Skin epidermis (tissue), 12 donors: ENCODE measurements at regions not wholly inside any gene's neighbourhood (a gene's known extent, or its start where the extent isn't known, plus 50 kb on each side); places are given as distances from the start of the nearest gene placed in this dataset.

Source experiments
- H3K27ac ChIP-seq, 21 experiments: fragments of 200-600 bp; sonication (generic) in 11 of 21; one replicate each; pipeline ENCODE4 v1.5.0; 2020; ENCODE audit warnings: mild to moderate bottlenecking in 3 of 21, inconsistent platforms in 2 of 21, moderate library complexity in 2 of 21
- H3K4me3 ChIP-seq, 7 experiments: fragments of 200-600 bp; sonication (generic) in 2 of 7; one replicate each; pipeline ENCODE4 v1.5.0; 2020; ENCODE audit warnings: inconsistent platforms in 2 of 7, mild to moderate bottlenecking in 2 of 7, moderate library complexity in 1 of 7

DNA sequence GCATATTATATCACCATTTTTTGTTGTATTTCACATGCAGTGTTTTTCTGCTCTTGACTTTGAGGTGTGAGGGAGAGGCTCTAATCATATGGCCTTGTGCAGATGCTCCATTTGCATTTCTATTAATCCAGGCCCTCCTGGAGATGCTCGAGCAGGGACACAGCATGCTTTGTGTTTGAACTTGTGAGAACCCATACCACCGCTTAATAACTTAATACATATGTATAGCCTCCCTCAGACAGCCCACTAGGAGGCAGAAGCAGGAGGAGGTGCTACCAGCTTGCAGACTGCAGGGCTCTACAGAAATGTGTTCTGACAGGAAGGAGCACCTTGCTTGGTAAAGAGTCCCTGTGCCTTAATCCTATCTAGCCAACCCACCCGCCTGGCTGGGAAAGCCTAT is 155.2 kb downstream of the BARHL2 start:
- H3K4me3 ChIP-seq, result no peak overlapping the region
- H3K27ac ChIP-seq, result no peak overlapping the region

DNA sequence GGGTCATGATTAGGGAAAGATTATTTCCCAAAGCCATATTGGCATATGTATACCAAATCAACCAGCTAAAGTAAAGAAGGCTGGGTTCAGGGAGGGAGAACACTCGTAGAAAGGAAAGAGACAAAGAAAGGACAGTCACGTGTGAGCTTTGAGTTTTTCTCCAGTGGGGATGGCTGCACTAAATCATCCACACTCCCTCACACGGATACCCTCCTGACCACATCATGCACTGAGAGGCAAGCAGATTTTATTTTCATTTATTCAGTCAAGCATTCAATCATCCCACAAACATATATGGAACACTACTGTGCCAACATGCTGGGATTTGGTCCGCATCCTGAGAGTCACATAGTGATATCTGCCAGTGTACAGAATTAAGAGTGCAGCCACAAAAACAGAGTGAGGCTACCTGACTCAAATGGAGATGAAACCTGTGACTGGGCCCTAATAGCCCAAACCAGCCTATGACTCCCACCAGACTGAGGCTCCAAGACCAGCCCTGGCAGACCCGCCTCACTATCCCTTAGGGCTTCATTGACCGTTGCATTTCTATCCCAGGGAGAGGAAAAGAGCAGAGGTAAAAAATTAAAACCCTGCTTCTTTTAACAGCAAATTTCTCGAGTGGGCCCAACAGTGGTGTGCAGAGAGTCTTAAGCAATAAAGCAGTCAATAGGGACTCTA is 155.9 kb downstream of the BARHL2 start:
- Histone ChIP-seq H3K4me3 (no peak overlapping the region), H3K27ac (no peak overlapping the region)

DNA sequence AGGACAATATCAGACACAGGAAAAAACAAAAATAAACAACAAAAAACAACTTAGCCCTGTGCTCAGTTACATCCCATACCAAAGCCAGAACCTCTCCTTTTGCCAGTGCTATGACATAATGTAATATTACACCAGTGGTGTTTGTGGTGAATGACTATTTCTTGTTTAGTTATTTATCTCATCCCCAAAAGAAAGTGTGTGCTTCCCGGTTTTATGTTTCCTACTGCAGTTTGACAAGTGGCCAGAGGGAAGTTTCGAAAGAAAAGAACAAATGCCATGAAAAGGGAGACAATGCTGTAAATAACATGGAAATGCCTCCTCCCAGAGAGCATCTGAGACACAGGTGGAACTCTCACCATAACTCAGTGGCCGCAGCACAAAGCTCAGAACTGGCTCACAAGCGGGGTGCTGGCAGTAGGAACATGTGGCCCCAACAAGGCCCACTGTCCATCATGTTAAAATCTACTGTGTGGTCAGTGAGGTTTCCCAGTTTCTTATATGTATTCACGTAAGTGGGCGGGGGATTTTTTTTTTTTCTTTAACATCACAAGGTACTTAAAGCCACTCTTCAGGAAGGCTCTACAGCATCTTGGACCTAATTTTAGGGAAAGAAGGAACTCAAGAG is 158.2 kb downstream of the BARHL2 start:
- Histone ChIP-seq H3K27ac (no peak overlapping the region), H3K4me3 (no peak overlapping the region)

DNA sequence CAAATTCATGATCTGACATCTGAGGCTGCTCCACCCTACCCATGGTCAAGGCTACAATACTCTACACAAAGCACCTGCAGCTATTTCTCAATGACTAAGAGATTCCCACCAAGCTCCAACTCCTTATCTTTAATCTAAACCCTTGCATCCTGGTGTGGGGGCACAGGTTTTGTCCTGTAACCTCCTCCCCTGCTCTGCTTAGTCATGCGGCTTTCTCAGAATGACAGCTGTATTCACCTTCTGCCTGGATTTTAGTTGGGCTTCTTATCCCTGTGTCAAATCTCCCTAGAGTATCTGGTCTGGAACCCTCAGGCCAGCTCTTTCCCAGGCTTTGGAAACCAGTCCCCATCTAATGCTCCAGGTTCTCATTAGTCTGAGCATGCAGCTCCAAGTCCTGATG is 159.0 kb downstream of the BARHL2 start:
- H3K4me3 ChIP-seq, result no peak overlapping the region
- no peak overlapping the region for H3K27ac ChIP-seq

DNA sequence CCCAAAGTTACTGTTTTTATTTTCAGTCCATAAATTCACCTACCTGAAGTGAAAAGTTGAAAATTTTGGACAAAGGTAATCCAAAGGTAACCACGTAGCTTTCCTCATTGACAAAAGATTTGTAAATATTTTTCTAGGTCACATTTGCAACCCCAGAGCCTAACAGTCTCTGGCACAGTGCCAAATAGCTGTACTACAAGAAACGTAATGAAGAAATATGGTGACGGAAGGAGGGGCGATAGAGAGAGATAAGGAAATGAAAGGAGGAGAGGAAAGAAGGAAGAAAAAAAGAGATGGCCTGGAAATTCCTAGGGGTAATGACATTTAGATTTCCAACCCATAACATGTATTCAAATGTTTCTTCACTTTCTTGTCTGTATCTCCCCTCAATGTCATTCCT is 159.4 kb downstream of the BARHL2 start:
- Histone ChIP-seq H3K4me3 (no peak overlapping the region), H3K27ac (no peak overlapping the region)

DNA sequence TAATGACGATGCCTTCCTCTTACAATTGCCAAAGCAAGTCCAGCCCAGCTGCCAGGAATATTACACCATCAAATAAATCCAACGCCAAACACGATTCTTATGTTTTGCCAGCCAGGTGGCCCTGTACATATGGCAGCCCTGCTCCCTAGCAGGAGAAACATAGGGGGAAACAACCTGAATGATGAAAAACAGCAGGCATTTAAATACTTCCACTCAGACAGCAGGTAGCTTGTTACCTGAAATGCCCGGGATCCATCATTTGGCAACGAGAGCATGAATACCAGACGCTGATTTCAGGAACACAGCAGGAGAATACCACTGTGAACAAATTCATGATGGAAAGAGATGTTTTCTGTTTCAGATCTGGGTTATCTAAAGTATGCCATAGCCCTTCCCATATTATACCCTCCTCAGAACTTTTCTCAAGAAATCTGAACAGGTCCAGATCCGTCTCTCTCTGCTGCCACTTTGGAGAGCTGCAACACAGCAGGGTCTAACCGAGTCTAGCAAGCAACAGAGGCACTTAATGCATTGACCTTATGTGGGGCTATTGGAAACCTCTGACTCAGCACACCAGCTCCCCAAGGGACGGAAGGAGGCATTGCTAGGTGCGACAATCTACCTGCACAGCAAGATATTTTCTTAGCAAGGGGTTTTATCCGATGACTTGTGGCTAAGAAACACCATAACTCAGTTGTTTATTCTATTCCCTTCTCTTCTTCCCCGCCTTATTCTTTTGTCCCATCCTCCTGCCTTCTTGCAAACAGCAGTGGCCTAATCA is 166.3 kb downstream of the BARHL2 start:
- H3K27ac ChIP-seq, result no peak overlapping the region
- H3K4me3 ChIP-seq, result no peak overlapping the region

DNA sequence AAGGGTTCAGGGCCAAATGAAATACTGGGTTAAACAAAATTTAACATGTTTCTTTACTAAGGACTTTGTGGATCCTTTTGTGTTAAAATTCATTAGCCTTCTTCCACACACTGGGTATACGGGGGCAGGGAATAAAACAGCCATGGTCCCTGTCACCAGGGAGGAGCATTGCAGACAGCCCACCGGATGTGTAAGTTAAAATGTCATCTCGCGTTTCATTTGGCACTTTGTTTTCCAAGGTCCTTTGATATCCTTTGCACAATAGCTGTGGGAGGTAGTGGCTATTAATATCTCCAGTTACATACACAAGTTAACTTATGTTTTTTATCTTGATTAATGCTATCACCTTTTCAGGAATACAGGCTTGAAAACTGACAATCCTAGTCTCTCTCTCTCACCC is 172.7 kb downstream of the BARHL2 start:
- Histone ChIP-seq H3K27ac (no peak overlapping the region), H3K4me3 (no peak overlapping the region)

DNA sequence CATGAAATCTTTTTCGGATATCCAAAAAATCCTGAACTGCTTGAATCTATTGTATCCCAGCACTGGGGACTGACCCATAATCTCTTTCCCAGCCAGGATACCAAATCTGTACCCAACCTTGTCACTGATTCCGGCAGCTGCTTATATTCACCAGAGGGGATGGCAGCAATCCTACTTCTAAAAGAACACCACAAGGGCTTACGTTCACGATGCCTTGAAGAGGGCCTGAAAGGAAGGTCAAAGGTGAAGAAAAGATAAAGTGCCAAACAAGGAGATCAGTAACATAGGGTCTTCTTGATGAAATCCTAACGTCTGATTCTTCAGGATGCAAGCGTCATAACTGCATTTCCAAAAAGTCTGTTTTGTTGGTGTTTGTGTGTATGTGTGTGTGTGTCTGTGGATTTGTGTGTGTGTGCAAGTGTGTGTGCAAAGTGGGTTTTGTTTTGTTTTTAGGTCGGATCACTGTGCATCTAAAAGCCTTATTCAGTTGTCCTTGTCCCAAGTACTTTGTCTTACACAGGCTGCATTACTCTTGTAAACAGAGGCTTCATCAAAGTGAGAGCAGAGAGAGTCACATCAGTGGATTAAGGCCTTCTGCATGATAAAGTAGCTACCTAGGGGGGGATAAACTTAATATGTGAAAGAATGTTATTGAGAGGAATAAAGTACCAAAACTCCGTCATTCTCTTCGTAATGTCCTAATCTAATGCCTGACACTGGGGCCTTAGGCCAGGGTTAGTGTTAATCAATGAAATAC is 179.3 kb downstream of the BARHL2 start:
- Histone ChIP-seq H3K27ac (no peak overlapping the region), H3K4me3 (no peak overlapping the region)

DNA sequence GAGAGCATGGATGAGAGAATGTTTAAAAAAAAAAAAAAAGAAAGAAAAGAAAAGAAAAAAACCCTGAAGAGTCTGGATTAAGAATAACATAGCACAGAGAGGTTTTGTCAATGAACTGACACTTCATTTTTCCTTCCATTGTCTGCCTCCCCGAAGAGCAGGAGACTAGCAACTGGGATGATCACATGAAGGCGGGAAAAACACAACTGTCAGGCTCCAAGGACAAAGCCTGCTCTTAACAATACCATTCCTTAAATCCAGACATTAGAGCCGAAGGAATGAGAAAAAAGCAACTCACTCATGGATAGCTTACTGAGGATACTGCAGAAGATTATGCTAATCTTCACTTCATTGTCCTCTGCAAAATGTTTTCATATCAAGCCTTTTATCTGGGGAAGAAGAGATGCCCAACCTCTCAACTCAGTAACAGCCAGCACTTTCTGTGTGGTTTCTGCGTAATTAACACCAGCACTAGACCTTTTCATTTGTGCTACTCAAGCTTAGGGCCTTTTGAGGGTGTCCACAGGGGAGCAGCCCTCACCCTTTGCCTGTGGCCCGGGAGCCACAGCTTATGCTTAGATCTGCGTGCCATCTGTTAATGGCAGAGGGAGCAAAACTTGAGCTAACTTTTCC is 182.3 kb downstream of the BARHL2 start:
- H3K4me3 ChIP-seq, result no peak overlapping the region
- no peak overlapping the region for H3K27ac ChIP-seq

DNA sequence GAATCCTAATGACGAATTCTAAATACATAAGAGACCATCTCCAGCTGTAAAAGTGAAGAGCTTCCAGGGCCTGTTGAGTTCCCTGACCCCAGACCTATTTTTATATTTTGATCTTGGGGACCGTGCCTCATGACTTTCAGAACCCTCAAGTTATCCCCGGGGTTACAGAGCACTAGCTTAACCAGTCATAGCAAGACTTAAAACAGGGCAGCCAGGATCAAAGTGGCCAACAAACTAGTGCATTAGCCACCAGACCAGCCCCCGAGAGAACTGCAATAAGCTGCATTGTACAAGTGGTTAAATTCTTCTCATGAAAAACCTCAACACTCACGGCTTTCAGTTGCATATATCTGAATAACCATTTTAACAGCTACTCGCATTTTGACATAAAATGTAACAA is 183.0 kb downstream of the BARHL2 start:
- Histone ChIP-seq H3K4me3 (no peak overlapping the region), H3K27ac (no peak overlapping the region)

DNA sequence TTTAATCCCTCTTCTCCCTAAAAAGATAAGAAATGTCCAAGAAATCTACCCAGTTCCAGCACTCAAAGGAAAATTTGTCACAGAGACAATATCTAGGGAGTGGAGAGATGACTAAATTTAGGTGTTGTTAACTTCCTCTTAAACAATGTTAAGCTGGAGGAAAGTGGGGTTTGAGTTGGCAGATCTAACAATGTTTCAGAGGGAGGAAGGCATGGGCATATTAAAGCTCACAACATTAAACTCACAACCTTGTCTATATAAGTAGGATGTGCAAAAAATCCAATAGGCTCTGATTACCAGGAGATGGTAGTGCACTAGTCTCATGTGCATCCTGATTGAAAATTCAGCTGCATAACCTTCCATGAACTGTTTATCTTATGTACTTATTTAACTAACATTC is 190.1 kb downstream of the BARHL2 start:
- Histone ChIP-seq H3K27ac (no peak overlapping the region), H3K4me3 (no peak overlapping the region)

DNA sequence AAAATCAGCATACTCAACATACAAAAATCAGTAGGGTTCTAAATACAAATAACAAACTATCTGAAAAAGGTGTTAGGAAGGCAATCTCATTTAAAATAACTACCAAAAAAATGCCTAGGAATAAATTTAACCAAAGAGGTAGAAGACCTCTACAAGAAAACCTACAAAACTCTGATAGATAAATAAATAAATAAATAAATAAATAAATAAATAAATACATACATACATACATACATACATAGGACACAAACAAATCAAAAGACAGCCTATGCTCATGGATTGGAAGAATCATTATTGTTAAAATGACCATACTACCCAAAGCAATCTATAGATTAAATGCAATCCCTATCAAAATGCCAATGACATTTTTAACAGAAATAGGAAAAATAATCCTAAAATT is 194.7 kb downstream of the BARHL2 start:
- no peak overlapping the region for H3K27ac ChIP-seq
- H3K4me3 ChIP-seq, result no peak overlapping the region

DNA sequence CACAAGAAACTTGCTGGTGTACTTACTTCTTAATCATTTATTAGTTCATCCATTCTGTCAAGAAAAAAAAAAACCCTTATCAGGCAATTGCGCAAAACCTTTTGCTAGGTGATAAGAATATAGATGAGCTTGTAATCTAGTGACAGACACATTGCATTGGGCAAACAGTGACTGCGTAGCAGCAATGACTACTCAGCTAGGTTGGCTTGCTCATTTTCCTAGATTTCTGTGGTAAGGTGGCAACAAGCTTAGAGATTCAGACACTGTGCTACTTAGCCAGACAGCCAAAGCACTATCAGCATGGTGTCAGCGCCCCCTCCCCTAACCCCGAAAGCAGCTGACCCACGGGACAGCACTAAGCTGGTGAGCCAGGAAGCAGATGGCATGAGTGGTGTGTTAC is 203.1 kb downstream of the BARHL2 start:
- no peak overlapping the region for H3K27ac ChIP-seq
- no peak overlapping the region for H3K4me3 ChIP-seq

DNA sequence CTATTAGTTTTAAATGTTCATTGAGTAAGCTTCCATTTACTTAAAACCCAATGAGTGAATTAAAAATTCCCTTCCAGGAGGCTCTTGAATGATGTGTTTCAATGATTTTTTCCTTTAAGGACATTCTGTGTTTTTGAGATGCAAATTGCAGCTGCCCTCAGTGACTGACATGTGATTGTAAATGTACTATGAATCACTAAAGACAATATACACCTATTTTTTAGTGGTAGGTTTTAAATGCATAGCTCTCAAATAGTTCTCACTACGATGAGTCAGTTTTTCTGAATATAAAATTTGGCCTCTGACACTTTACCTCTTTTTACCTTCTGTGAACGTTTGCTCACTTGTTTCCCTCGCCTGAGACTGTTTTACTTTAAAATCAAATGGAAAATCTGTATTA is 204.7 kb downstream of the BARHL2 start:
- Histone ChIP-seq H3K4me3 (no peak overlapping the region), H3K27ac (no peak overlapping the region)

DNA sequence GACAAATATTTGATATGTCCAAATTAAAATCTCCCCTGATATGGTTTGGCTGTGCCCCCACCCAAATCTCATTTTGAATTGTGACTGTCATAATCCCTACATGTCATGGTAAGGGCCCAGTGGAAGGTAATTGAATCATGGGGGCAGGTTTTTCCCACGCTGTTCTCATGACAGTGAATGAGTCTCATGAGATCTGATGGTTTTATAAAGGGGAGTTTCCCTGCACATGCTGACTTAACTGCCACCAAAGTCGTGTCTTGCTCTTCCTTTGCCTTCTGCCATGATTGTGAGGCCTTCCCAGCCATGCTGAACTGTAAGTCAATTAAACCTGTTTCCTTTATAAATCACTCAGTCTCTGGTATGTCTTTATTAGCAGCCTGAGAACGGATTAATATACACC is 207.0 kb downstream of the BARHL2 start:
- H3K4me3 ChIP-seq, result no peak overlapping the region
- no peak overlapping the region for H3K27ac ChIP-seq

DNA sequence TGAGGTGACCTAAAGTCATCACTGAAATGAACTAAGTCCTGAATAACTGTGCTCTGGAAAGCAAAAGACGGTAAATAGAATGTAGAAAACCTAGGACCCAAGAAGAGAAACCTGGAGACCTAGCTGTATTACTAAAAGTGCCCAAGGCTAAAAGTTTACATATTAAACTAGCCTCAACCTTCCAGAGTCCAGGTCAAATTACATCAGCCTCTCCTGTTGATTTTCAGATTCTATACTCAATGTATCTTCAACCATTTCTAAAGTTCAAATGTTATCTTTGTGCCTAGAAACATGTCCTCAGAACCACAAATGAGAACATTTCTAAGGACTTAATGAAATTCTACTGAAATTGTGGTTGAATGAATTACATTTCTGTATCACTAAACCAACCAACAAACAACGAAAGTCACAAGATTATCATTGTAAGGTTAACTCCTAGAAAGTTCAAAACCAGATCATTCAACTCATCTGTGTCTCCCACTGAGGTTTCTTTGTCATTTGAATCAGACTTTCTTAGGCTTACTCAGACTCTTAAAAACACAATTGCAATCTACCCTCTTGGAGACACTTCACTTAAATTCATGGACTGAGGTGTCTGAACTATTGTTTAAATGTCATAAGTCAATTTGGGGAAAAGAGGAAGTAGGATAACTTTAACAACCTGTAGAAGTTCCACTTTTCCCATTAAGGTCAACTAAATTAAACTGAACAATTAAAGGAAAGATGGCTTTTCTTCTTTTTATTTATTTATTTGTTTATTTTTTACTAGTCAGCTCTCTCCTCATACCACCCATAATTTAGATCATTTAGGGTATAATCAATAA is 207.7 kb downstream of the BARHL2 start:
- no peak overlapping the region for H3K4me3 ChIP-seq
- H3K27ac ChIP-seq, result no peak overlapping the region

DNA sequence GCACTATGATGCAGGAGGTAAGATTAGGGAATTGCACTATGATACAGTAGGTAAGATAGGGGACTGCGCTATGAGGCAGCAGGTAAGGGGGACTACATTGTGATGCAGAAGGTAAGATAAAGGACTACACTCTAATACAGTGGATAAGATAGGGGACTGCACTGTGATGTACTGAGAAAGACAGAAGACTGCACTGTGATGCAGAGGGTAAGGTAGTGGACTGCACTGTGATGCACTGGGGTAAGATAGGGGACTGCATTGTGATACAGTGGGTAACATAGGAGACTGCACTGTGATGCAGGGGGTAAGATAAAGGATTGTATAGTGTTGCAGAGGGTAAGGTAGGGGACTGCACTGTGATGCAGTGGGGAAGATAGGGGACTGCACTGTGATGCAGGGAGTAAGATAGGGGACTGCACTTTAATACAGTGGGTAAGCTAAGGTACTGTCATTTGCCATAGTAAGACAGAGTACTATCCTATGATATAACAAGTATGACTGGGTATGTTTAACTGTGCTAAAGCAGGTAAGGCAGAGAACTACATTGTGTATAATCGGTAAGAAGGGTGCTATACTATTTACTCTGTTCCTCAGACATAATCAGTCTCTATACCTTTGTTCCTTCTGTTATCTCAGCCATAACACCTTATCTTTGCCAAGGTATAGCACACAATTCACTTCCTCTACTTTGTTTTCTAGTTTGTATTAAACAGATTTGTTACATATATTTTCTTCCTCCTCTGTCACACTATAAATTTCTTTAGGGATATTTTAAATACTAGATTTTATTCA is 208.5 kb downstream of the BARHL2 start:
- no peak overlapping the region for H3K27ac ChIP-seq
- no peak overlapping the region for H3K4me3 ChIP-seq

DNA sequence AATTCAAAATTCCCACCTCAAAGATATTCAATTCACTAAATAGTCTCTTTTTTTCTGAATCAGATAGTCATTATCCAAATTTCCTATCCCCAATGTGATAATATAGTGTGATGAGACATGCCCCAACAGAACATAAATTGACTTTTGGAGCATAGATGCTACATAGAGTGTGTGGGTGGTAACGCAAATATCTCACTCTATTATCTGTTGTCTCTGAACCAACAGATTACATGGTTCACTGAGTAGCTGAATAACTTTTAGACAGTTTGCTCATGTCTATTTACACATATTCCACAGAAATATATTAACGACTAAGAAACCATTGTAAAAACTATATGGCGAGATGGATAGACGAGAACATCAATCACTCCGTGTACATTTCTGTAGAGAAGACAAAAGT is 209.9 kb downstream of the BARHL2 start:
- no peak overlapping the region for H3K4me3 ChIP-seq

More for the DNA sequence above, 209.9 kb downstream of the BARHL2 start:
- no peak overlapping the region for H3K27ac ChIP-seq
